GM10248 (cell line): ENCODE measurements at regions not wholly inside any gene's neighbourhood (a gene's known extent, or its start where the extent isn't known, plus 50 kb on each side); places are given as distances from the start of the nearest gene placed in this dataset.

Source experiments
- CTCF ChIA-PET: fragments of 300-600 bp; sonication (Branson Sonifier 250); formaldehyde crosslinking; extraction: SDS; loops from one replicate; lab custom pipeline; 2021; ENCODE audit warnings: antibody characterized with exemption; lab: Yijun Ruan, JAX
- POLR2A ChIA-PET: fragments of 350-650 bp; sonication (Branson Sonifier 250); formaldehyde crosslinking; extraction: SDS; loops from one replicate; lab custom pipeline; 2020; ENCODE audit warnings: antibody characterized with exemption; lab: Yijun Ruan, JAX
- DNase-seq: peaks from one replicate; pipeline ENCODE4 v3.0.0; 2012; ENCODE audit errors: extremely low spot score
- TF ChIP-seq, protein P1 (sequence below): IDR thresholded peaks from 2 replicates; pipeline ENCODE4 v1.5.1; 2012; ENCODE audit warnings: mild to moderate bottlenecking, low read depth; ENCODE audit errors: extremely low read depth, missing control alignments, control extremely low read depth

DNA sequence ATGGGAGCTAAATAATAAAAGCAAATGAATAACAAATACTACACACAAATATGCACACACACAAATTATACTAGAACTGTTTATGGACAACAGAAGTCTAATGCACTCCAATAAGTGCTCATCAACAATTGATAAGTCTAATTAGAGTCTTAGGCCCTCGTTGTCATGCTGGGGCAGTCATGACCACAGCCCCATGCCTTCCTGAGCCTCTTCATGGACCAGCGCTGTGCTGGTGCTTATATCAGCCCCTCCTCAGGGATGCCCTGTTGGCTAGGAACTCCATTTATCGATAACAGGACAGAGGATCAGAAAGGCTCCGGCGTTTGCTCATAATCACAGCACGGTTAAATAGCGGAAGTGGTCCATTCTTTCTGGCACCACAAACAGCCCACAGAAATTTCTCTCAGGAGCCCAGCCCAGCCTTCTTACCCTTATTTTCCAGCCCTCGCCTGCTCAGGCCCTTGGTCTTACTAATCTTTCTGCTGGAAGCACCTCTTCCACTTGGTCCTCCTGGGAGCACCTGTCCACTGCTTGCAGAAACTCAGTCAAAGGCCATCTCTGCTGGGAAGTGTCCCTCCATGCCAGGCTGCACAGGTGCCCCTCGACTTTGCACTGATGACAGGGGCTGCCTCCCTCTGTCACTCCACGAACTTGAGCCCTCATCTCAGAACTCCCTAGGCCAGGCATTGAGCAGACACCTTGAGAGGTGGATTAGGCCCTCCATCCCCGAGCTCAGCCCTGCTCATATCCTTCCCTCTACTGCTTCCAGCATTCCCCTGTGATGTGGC is 500.2 kb upstream of the HS6ST1 start:
- TF ChIP-seq, protein P1, sequence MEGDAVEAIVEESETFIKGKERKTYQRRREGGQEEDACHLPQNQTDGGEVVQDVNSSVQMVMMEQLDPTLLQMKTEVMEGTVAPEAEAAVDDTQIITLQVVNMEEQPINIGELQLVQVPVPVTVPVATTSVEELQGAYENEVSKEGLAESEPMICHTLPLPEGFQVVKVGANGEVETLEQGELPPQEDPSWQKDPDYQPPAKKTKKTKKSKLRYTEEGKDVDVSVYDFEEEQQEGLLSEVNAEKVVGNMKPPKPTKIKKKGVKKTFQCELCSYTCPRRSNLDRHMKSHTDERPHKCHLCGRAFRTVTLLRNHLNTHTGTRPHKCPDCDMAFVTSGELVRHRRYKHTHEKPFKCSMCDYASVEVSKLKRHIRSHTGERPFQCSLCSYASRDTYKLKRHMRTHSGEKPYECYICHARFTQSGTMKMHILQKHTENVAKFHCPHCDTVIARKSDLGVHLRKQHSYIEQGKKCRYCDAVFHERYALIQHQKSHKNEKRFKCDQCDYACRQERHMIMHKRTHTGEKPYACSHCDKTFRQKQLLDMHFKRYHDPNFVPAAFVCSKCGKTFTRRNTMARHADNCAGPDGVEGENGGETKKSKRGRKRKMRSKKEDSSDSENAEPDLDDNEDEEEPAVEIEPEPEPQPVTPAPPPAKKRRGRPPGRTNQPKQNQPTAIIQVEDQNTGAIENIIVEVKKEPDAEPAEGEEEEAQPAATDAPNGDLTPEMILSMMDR: no peak
- POLR2A ChIA-PET: no interaction called here
- DNase-seq: no peak
- CTCF ChIA-PET: no interaction called here

DNA sequence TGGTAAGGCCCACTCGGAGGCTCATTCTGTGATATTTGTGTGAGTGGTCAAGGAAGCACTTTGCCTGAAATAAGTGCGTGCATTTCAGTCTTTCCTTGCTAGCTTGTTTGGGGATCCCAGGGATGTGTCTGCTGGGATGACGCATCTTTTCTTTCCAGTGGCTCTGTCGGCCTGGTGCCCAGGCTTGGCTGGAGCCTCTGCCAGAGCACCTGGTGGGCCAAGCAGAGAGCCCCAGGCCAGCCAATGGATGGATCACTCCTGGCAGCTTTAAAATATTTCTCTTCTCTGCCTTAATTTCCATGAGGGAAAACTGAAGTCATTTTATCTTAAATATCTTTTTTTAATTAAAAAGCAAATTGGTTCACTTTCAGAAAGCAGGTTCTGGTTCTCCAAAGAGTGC is 501.8 kb upstream of the HS6ST1 start:
- ChIA-PET CTCF (no interaction called here), POLR2A (interaction anchor here (0.5 kb wide), 1 partner anchor 977 kb away, joined by 8 read pairs; no protein-coding TSS in a partner anchor)
- TF ChIP-seq, protein P1: no peak
- DNase-seq: no peak

DNA sequence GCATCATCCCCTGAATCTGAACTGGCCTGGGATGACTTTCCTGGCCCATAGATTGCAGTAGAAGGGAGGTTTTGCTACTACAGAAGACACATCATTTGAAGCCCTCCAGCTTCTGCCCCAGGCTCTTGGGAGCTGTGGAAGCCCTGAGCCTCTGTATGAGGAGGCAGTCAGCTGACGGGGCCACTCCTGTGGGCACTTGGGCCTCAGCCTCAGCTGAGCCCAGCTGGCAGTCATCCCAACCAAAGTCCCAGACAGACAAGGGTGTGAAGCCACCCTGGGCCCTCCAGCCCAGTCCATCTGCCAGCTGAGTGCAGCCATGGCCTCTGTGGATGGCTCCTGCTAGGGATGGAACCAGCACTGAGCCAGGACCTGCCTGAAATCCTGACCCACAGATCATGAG is 502.3 kb upstream of the HS6ST1 start:
- ChIA-PET CTCF (no interaction called here), POLR2A (interaction anchor here (0.5 kb wide), 1 partner anchor 977 kb away, joined by 8 read pairs; no protein-coding TSS in a partner anchor)
- TF ChIP-seq, protein P1: no peak
- no peak for DNase-seq

DNA sequence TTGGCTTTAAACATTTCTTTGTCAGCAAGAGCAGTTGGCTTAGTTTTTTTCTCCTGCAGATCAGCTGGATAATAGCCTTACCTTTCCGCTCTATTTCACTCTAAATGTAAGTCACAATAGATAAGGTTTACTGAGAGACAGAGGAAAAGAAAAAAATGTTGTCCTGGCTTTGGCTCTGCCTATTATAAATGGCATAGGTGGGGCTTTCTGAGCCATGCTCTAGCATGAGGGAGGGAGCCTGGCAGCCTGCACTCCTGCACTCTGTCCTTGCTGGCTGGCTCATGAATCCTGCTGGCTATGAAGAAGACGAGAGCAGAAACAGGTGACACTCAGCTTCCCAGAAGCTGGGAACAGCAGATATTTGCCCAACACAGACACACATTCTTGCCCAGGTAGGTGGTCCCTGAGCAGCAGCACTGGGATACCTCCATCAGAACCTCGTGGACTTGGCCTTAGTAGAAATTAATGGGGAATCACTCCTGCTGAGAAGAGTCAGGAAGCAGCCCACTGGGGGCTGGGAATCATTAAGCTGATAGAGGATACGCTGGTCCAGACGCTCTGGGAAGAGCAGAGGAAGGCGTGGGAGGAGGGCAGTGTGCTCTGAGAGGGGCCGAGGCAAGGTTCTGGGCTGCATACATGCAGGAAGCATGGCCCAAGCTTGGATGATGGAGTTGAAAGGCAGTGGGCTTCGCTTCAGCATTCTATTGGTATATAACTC is 514.4 kb upstream of the HS6ST1 start:
- POLR2A ChIA-PET: no interaction called here
- CTCF ChIA-PET: no interaction called here
- DNase-seq: no peak
- TF ChIP-seq, protein P1: no peak

DNA sequence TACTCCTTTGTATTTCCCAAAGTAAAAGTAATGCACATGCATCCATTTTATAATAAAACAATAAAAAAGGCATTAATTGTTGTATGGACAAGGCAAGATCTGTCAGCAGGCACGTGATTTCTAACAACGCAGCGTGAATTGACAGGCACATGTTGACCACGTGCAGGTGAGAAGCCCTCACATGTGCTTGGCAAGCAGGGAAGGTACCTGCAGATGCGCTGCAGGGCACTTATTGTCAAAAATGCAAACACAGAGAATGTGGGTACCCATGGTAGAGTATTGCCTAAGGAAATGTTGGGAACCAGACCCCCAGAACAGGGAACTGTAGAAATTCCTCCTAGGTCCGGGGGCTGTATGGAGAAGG is 515.0 kb upstream of the HS6ST1 start:
- no peak for DNase-seq
- TF ChIP-seq, protein P1: no peak
- ChIA-PET POLR2A (no interaction called here), CTCF (no interaction called here)

DNA sequence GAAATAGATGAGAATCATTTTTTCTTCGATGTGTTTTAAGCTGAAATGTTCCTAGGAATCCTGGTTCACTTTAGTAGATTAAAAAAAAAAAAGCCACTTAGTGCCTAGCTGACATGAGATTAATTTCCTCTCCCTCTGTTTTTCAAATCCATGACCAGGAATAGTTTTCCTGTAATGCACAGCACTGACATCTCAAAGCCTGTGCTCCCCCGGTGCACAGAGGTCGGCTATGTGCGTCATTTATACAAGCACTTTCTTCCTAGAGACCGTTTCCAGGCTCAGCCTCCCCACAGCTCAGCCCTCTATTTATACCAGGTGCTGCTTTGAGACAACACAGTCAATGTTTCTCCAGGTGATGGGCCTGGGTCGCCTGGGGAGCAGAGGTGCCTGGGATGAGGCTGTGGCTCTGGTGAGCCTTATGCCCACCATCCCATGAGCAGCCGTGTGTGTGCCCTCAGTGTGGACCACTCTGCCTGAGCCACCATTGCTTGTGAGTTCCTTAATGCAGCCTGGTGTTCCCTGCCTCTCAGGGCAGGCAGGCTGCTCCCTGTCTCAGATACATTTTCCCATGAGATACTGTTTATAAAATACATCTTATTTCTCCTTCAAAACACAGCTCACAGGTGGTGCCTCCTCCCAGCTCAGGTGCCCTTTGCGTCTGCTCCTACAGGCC is 515.7 kb upstream of the HS6ST1 start:
- POLR2A ChIA-PET: no interaction called here
- TF ChIP-seq, protein P1: no peak
- DNase-seq: no peak
- CTCF ChIA-PET: no interaction called here
